Kidney (tissue), 13 donors: ENCODE measurements at regions not wholly inside any gene's neighbourhood (a gene's known extent, or its start where the extent isn't known, plus 50 kb on each side); places are given as distances from the start of the nearest gene placed in this dataset.

Source experiments
- DNase-seq, 5 donors: peaks; one replicate each; pipeline ENCODE4 v3.0.0-alpha.2; 2013 to 2020
- FAIRE-seq: peaks from 2 replicates; lab custom pipeline; 2012; peaks lifted over from hg19 to GRCh38; lab: Jason Lieb, UNC
- H3K27ac ChIP-seq, 2 donors: one replicate each; pipeline ENCODE4 v1.7.0; 2013; ENCODE audit warnings: low read depth in 2 of 2, low read length in 2 of 2, inconsistent platforms in 1 of 2
- H3K27me3 ChIP-seq: one replicate; pipeline ENCODE4 v1.7.1; 2013; ENCODE audit warnings: low read length, inconsistent platforms; ENCODE audit not compliant: control insufficient read depth, insufficient read depth
- H3K36me3 ChIP-seq, 3 donors: one replicate each; pipeline versions ENCODE4 v1.7.0 to v1.7.1; 2013; ENCODE audit warnings: low read length in 3 of 3, control low read depth in 1 of 3, inconsistent platforms in 1 of 3; ENCODE audit not compliant: insufficient read depth in 3 of 3, control insufficient read depth in 2 of 3
- H3K4me1 ChIP-seq, 3 donors: one replicate each; pipeline versions ENCODE4 v1.7.0 to v1.7.1; 2013; ENCODE audit warnings: low read length in 3 of 3, inconsistent platforms in 1 of 3, low read depth in 1 of 3; ENCODE audit not compliant: control insufficient read depth in 2 of 3, insufficient read depth in 2 of 3
- H3K4me3 ChIP-seq, 3 donors: one replicate each; pipeline versions ENCODE4 v1.7.0 to v1.8.1; 2013; ENCODE audit warnings: low read length in 3 of 3, control low read depth in 1 of 3, inconsistent platforms in 1 of 3
- H3K9ac ChIP-seq, 3 donors: one replicate each; pipeline versions ENCODE4 v1.7.0 to v1.7.1; 2013; ENCODE audit warnings: low read length in 3 of 3, control low read depth in 1 of 3, inconsistent platforms in 1 of 3
- H3K9me3 ChIP-seq, 3 donors: one replicate each; pipeline versions ENCODE4 v1.7.0 to v1.7.1; 2013; ENCODE audit warnings: low read length in 3 of 3, control low read depth in 1 of 3, inconsistent platforms in 1 of 3; ENCODE audit not compliant: control insufficient read depth in 2 of 3, insufficient read depth in 1 of 3
- CTCF ChIP-seq: IDR thresholded peaks from 3 replicates; pipeline ENCODE4 v1.5.1; 2012; ENCODE audit warnings: mild to moderate bottlenecking, moderate library complexity, borderline replicate concordance; ENCODE audit not compliant: insufficient read depth; ENCODE audit errors: extremely low read depth
- intact Hi-C: fragments of 100-400 bp; cut with DNase I; formaldehyde crosslinking; loops from one replicate; pipeline ENCODE4 v1.11.1; 2022
- donor health status: control.
- donor health status: control.
- donor health status: control.
- donor health status: control.
- donor health status: control.
- donor health status: DM: yes; HTN: yes; CAD: no.
- donor health status: Normal renal cell carcinoma (clear cell type).

GRCh38 chr1:224500796-224501195 is 66.2 kb upstream of the WDR26 start:
- Histone ChIP-seq H3K27ac (no peak overlapping the region), H3K4me1 (peaks cover 12 to 19% (median 15%) of the 10 kb centered on the region in 3 donors), H3K9ac (no peak overlapping the region), H3K36me3 (no peaks in the 10 kb centered on the region), H3K9me3 (no peaks in the 10 kb centered on the region), H3K4me3 (no peak overlapping the region), H3K27me3 (no peaks in the 10 kb centered on the region)
- FAIRE-seq (no peak), DNase-seq (no peak)
- TF ChIP-seq CTCF, result no peak
- intact Hi-C loops, result no loop called here

- no peak overlapping the region for H3K27ac ChIP-seq
- DNase-seq (no peak), FAIRE-seq (no peak)
- no peak overlapping the region for H3K9ac ChIP-seq
- intact Hi-C loops, result no loop called here
- TF ChIP-seq CTCF, result no peak
- no peak overlapping the region for H3K4me3 ChIP-seq
- peaks cover 12 to 19% (median 15%) of the 10 kb centered on the region in 3 donors for H3K4me1 ChIP-seq
- H3K36me3 ChIP-seq, result no peaks in the 10 kb centered on the region
- H3K9me3 ChIP-seq, result no peaks in the 10 kb centered on the region
- H3K27me3 ChIP-seq, result no peaks in the 10 kb centered on the region
Observed at GRCh38 chr1:224501836-224502235, 67.2 kb upstream of the WDR26 start.

GRCh38 chr1:224502459-224503160 is 68.0 kb upstream of the WDR26 start:
- peaks cover 11 to 19% (median 15%) of the 10 kb centered on the region in 3 donors for H3K4me1 ChIP-seq
- no peak for FAIRE-seq

More at GRCh38 chr1:224502459-224503160, 68.0 kb upstream of the WDR26 start:
- H3K9ac ChIP-seq, result peak overlapping the region in 1 of 3 donors; percentile 13
- peak in 1 of 5 donors; percentile 28 for DNase-seq
- H3K9me3 ChIP-seq, result no peaks in the 10 kb centered on the region
- intact Hi-C loops, result no loop called here
- no peaks in the 10 kb centered on the region for H3K27me3 ChIP-seq
- peak overlapping the region; percentile 53 to 69 for H3K27ac ChIP-seq
- H3K4me3 ChIP-seq, result no peak overlapping the region
- no peak for TF ChIP-seq CTCF
- no peaks in the 10 kb centered on the region for H3K36me3 ChIP-seq
